ENCODE measurements at regions not wholly inside any gene's neighbourhood (a gene's known extent, or its start where the extent isn't known, plus 50 kb on each side); places are given as distances from the start of the nearest gene placed in this dataset.

DNA sequence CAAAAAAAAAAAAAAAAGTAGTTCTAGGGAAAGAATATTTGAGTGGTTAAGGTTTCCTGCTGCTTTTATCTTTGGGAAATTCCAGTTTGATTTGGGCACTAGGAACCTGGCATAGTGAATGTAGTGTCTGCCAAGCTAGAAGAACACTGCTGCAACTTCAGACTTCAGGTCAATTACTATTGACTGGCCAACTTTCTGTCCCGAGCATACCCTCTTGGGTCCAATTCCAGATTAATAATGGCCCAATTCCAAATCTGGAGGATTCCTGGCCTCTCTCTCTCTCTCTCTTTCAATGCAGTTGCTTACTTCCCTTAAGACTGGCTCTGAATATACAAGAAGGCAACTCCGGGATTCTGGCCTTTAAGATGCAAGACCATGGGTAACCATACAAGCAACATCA is 74.9 kb downstream of the ANKEF1 start:
- in situ Hi-C loops (cut with HindIII; ENCODE audit: low pct_ligation_motif_present, low sequenced_read_pairs), result no loop called here
- Histone ChIP-seq H3K27ac (no peak overlapping the region), H3K36me3 (replicated peaks) (no peaks in the 10 kb centered on the region), H3K4me3 (ENCODE audit: low read depth, low read length) (no peak overlapping the region), H3K27me3 (replicated peaks) (no peaks in the 10 kb centered on the region)
- DNase-seq, result no peak
- no peak for TF ChIP-seq CTCF (IDR thresholded peaks at IDR 0.05; ENCODE audit: low read depth, low read length, missing control alignments)

- Histone ChIP-seq H3K36me3 (replicated peaks) (no peaks in the 10 kb centered on the region), H3K27ac (no peak overlapping the region), H3K27me3 (replicated peaks) (no peaks in the 10 kb centered on the region), H3K4me3 (ENCODE audit: low read depth, low read length) (no peak overlapping the region)
- in situ Hi-C loops (cut with HindIII; ENCODE audit: low pct_ligation_motif_present, low sequenced_read_pairs), result no loop called here
- DNase-seq, result no peak
- TF ChIP-seq CTCF (IDR thresholded peaks at IDR 0.05; ENCODE audit: low read depth, low read length, missing control alignments), result no peak
These were observed 75.4 kb downstream of the ANKEF1 start for GRCh38 chr20:10110151-10110550.

GRCh38 chr20:10111139-10111958 is 76.6 kb downstream of the ANKEF1 start:
- H3K27me3 ChIP-seq (replicated peaks), result no peaks in the 10 kb centered on the region
- no peak overlapping the region for H3K27ac ChIP-seq
- DNase-seq, result no peak
- TF ChIP-seq CTCF (IDR thresholded peaks at IDR 0.05; ENCODE audit: low read depth, low read length, missing control alignments), result no peak
- in situ Hi-C loops (cut with HindIII; ENCODE audit: low pct_ligation_motif_present, low sequenced_read_pairs), result no loop called here
- no peak overlapping the region for H3K4me3 ChIP-seq (ENCODE audit: low read depth, low read length)
- H3K36me3 ChIP-seq (replicated peaks), result no peaks in the 10 kb centered on the region

GRCh38 chr20:10111959-10112250 is 77.1 kb downstream of the ANKEF1 start:
- Histone ChIP-seq H3K27me3 (replicated peaks) (no peaks in the 10 kb centered on the region), H3K36me3 (replicated peaks) (no peaks in the 10 kb centered on the region), H3K27ac (no peak overlapping the region), H3K4me3 (ENCODE audit: low read depth, low read length) (no peak overlapping the region)
- DNase-seq, result no peak
- TF ChIP-seq CTCF (IDR thresholded peaks at IDR 0.05; ENCODE audit: low read depth, low read length, missing control alignments), result no peak
- in situ Hi-C loops (cut with HindIII; ENCODE audit: low pct_ligation_motif_present, low sequenced_read_pairs), result no loop called here

GRCh38 chr20:10113746-10114145 is 79.0 kb downstream of the ANKEF1 start:
- TF ChIP-seq CTCF (IDR thresholded peaks at IDR 0.05; ENCODE audit: low read depth, low read length, missing control alignments), result no peak
- Histone ChIP-seq H3K27me3 (replicated peaks) (no peaks in the 10 kb centered on the region), H3K4me3 (ENCODE audit: low read depth, low read length) (no peak overlapping the region), H3K27ac (no peak overlapping the region), H3K36me3 (replicated peaks) (no peaks in the 10 kb centered on the region)
- in situ Hi-C loops (cut with HindIII; ENCODE audit: low pct_ligation_motif_present, low sequenced_read_pairs), result no loop called here
- DNase-seq, result no peak

- in situ Hi-C loops (cut with HindIII; ENCODE audit: low pct_ligation_motif_present, low sequenced_read_pairs), result no loop called here
- Histone ChIP-seq H3K36me3 (replicated peaks) (no peaks in the 10 kb centered on the region), H3K4me3 (ENCODE audit: low read depth, low read length) (no peak overlapping the region), H3K27me3 (replicated peaks) (no peaks in the 10 kb centered on the region), H3K27ac (no peak overlapping the region)
- TF ChIP-seq CTCF (IDR thresholded peaks at IDR 0.05; ENCODE audit: low read depth, low read length, missing control alignments), result no peak
- no peak for DNase-seq
These were observed 79.8 kb downstream of the ANKEF1 start for GRCh38 chr20:10114598-10114997.

Data from brain microvascular endothelial cell (primary cell).